NCI-H1417 (cell line): ENCODE measurements at regions not wholly inside any gene's neighbourhood (a gene's known extent, or its start where the extent isn't known, plus 50 kb on each side); places are given as distances from the start of the nearest gene placed in this dataset.
"Not testable (repeated sequence)": the region's sequence is repeated elsewhere in the genome, so short reads cannot be mapped to it uniquely, and the experiment has no call there.

Experiments used
- DNase-seq, 3 experiments: peaks; one replicate each; lab custom pipeline; 2025; lab: John Stamatoyannopoulos, UW

DNA sequence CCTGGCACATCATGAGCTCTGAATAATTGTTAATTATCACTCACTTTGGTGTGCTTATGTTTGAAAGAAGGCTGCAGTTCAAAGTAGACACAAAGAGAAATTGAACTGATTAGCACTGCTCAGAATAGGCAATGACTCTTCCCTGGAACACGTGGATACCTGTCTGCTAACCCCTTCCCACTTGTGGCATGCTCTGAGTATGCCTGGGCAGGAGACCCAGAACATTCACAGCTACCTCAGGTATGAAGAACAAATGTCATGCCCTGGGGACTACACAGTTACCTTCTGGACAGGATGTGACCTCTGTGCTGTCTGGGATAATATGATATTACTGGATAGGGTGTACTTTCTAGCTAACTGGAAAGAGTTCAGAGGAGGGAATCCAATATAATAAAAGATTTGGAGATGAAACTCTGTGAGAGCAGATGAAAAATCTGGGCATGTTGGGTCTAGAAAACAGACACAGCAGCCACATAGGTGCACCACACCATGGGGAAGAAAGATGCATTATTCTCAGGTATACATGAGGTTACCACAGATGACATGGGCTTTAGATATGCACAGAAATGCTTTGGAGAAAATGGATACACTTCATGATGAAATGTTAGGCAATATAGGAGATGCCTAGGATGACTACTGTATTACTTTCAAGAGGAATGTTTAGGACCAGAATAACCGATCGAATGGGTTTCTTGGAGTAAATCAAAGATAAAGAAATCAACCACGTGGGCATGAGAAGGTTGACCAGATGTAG, 324.2 kb upstream of the PREP start:
- DNase-seq: peak in 1 of 3 experiments; percentile 5

DNA sequence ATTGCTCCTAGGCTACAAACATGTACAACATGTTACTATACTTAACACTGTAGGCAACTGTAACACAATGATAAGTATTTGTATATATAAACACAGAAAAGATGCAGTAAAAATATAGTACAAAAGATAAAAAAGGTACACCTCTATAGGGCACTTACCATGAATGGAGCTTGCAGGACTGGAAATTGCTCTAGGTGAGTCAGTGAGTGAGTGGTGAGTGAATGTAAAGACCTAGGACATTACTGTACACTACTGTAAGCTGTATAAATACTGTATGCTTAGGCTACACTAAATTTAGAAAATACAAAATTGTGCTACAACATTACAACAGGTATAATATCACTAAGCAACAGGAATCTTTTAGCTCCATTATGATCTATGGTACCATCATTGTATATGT, 312.0 kb upstream of the PREP start:
- DNase-seq: no peak

- peak in 1 of 3 experiments; percentile 5 for DNase-seq
Measured at GRCh38 chr6:105713474-105714118, 310.7 kb upstream of the PREP start.

GRCh38 chr6:105711216-105711615, 308.3 kb upstream of the PREP start:
- DNase-seq: no peak

DNA sequence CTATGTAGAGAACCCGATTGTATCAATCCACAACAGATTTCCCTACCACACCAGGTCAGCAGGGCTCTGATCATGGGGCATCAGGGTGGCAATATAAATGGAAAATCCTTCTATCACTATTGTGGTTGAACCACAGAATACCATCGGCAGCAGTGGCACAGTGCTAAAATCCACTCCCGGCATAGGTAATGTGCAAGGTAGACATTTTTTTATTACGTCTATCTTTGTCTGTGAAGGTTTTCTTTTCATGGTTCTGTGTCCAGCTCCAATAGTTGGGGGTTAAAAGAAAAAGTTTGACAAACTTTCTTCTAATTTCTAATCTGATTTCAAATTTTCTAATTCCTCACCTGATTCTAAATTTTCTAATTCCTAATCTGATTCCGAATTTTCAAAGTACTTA, 302.7 kb upstream of the PREP start:
- no peak for DNase-seq

DNA sequence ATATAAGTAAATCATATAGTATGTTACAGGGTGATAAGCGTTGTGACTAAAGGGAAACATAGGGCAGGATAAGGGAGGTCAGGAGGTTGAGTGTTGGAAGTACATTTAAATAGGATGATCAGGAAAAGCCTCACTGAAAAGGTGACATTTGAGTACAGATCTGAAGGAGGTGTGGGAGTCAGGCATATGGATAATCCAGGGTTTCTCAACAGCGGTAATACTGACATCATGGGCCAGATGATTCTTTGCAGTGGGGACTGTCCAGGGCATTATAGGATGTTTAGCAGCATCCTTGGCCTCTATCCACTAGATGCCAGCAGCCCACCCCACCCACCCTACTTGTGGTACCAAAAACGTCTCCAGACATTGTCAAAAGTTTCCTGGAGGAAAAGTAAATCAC, 292.6 kb upstream of the PREP start:
- DNase-seq: peak in 1 of 3 experiments; percentile 29

DNA sequence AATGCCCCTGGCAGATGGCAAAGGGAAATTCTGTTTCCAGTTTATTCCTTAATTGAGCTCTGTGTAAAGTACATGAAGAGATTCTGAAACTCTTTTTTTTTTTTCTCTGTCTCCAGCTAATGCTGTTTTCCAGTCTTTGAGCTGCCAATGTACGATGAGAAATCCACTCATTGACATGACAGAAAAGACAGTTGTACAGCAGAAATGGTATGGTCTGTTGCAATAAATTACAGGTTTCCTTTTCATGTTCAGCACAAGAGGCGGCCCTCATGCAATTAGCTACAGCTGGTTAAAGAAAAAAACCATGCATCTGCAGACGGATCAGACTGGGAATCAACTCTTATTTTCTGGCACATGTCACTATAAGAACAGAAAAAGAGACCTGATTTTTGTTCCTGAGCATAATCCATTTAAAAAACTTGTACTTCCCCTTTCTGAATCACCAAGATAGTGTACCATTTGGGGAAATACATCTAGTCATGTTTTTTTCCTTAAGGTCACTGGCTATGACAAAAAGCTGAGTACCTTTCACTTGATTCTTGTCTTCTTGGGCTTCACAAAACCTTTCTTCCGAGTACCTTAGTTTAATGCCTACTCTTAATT, 289.8 kb upstream of the PREP start:
- peak; percentile 74 to 96 (median 80) for DNase-seq

- DNase-seq: no peak
Measured at GRCh38 chr6:105691971-105692370, 289.1 kb upstream of the PREP start.

DNA sequence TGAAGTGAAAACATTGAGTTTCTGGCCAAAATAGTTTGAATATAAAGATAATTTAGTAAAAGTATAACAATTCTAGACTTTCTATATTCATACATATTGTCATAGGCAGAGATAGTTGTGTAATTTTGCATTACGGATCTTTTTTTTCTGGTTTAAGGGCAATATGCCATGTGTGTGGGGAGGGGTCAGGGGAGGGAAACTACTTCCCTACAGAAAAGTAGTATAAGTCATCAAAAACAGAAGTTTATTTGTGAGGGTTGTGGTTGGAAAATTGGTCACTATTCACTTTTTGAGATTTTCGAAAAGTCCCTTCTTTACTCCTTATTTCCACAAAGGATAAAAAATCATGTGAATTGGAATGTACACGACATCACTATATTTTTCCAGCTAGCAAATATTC, 288.2 kb upstream of the PREP start:
- no peak for DNase-seq

DNA sequence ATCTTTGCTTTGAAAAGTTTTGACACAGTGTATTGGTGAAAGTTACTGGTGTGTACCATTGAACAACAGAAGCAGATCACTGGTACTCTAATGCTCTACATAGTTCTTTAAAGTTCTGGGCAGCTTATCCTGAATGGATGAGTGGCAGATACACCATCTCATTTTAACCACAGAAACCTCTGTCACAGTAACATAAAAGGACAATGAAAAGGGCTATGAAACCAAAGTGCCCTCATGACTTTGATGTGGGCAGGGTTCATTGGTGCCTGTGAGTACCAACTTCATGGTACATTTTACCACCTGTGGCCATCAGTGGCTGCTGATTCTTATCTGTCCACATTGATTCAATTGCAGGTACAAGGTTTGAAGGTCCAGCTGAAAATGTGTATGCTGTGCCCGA, 285.7 kb upstream of the PREP start:
- DNase-seq: no peak

- DNase-seq: not testable (repeated sequence)
Measured at GRCh38 chr6:105686793-105687192, 283.9 kb upstream of the PREP start.

- no peak for DNase-seq
Measured at GRCh38 chr6:105681061-105681460, 278.2 kb upstream of the PREP start.

GRCh38 chr6:105680131-105680530, 277.2 kb upstream of the PREP start:
- no peak for DNase-seq

DNA sequence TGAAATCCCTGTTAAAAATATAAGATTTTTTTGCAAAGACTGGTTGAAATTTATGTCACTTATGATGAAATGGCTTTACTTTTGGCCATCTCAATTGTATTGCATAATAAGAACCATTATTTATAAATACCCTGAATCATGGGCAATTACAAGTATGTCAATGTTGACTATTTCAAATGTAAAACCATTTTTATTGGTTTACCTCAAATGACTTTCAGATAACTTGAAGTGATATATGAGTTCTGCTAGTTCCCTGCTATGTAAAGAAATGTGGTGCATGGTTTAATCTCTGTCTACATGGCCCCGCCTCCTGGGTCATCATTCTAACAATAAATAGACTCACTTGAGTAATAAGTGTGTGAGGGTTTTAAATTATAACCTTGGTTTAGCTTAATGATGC, 275.6 kb upstream of the PREP start:
- no peak for DNase-seq

DNA sequence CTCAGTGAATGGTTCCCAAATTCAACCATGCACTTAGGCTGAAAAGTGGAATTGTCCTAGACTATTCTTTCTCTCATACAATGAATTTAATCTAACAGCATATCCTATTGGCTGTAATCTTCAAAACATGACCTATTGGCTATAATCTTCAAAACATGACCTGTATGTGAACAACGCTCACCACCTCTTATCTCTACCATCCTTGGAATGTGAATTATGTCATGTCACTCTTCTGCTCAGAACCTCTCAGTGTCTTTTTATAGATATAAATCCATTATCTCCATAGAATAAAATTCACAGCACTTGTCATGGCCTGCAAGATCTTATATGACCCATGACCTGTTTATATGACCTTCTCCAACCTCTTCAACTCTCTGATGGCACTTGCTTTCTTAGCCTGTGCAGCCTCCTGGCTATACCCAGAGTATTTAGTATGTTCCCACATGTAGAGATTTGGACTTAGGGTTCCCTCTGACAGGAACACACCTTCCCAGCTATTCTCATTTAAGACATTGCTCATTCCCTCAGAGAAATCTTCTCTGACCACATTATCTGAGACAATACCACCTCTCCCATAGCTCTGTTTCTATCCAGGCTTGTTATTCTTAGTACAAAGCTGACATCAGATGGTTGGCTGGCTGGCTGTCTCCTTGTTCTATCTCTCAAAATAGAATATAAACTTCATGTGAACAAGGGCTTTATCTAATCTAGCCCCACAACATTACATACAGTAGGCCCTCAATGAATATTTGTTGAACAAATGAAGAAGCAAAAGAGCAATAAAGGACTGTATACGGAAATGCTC, 275.0 kb upstream of the PREP start:
- no peak for DNase-seq

DNA sequence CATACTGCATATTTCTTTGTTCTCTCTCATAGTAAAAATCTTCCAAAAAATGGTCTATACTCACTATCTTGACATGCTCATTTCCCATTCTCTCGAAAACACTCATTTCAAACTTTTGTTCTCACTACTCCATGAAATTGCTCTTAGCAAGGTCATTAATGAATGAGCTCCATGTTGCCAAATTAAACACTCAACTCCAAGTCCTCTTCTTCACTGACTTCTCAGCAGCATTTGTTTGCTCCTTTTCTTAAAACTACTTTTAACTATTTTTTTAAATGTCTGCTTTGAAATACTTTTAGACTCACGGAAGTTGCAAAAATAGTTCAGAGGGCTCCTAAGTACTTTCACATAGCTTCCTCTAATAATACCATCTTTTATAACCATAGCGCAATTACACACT, 274.0 kb upstream of the PREP start:
- no peak for DNase-seq

DNA sequence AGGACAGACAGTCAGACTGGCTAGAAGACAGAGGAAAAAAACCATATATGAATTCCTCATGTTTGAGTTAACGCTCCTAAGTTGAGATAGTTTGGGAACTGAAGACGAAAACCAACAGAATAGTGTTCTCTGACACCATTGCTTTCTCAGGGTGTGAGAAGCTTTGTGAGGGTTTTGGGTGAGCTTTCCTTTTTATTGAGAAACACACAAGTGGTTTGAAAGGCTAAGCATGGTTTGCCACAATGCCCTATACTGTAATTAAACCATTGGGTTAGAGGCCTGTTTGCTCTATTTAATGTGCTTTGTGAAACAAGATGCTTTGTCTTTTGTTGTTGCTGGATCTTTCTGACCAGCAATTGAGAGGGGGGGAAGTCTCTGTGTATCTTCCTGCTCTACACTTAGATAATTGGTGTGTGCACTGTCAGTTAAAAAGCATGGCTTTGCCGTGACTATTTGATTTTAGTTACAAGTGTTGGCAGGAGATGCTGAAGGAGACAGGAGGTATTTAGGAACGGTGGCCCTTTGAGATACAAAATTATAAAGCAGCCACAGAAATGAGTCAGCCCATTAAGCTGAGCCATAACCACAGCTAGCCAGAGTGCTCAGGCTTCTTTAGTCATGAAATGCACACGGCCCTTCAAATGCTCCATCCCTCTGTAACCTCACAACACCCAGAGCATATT, 273.0 kb upstream of the PREP start:
- peak; percentile 52 to 87 (median 58) for DNase-seq

DNA sequence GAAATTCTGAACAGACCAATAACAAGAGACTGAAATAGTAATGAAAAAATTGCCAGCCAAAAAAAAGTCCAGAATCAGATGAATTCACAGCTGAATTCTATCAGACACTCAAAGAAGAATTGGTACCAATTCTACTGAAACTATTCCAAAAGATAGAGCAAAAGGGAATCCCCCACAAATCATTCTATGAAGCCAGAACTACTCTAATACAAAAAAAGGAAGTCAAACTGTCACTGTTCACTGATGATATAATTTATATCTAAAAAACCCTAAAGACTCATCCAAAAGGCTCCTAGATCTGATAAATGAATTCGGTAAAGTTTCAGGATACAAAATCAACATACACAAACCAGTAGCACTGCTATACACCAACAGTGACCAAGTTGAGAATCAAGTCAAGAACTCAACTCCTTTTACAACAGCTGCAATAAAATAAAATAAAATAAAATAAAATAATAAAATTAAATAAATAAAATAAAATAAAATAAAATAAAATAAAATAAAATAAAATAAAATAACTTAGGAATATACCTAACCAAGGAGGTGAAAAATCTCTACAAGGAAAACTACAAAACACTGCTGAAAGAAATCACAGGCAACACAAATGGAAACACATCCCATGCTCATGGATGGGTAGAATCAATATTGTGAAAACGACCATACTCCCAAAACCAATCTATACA, 270.1 kb upstream of the PREP start:
- DNase-seq: not testable (repeated sequence)

DNA sequence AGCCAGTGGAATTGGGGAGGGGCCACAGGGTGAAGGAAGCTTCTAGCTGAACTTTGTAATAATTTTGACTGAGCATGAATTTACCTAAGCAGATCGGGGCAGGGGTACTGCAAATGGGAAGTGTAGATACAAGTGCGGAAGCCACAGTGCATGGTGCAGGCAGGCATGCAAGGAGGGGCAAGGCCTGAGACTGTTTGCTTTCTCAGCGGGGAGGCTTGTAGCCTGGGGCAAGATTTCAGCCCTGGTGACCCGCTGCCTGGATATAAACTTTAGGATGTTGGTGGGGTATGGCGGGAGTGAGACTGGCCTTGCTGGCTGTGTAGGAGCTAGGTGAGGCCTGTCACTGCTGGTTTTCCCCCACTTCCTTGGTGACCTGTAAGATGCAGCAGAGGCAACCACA, 266.4 kb upstream of the PREP start:
- DNase-seq: peak in 1 of 3 experiments; percentile 36

DNA sequence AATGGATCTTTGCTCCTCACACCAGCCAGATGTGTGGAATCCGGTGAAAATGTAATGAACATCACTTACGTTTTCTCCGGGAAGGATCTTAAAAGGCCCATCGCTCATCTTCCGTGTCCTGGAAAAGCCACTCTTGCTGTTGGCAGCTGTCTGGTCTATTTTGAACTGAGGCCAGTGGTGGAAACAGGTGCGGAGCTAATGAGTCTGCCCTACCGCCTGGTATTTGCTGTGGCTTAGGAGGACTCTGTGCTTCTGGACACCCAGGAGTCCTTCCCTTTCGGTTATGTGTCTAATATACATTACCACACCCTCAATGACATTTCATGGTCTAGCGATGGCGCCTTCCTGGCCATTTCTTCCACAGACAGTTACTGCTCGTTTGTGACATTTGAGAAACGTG, 264.2 kb upstream of the PREP start:
- DNase-seq: no peak

DNA sequence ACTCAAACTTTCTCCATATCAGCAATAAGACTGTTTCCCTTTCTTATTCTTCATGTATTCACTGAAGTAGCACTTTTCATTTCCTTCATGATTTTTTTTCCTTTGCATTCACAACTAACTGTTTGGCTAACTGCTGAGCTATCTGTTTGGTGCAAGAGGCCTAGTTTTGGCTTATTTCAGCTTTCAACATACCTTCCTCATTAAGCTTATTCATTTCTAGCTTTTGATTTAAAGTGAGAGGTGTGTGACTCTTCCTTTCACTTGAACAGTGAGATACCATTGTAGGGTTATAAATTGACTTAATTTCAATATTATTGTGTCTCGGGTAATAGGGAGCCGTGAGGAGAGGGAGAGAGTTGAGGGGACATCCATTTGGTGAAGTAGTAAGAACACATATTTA, 262.0 kb upstream of the PREP start:
- DNase-seq: no peak
